ENCODE measurements at regions not wholly inside any gene's neighbourhood (a gene's known extent, or its start where the extent isn't known, plus 50 kb on each side); places are given as distances from the start of the nearest gene placed in this dataset.

- Histone ChIP-seq H3K79me1 (replicated peaks; ENCODE audit: low read length, poor library complexity, severe bottlenecking) (no peaks in the 10 kb centered on the region), H3K27me3 (ENCODE audit: control insufficient read depth in 1 of 2, insufficient read depth in 1 of 2, low read length in 2 of 2) (no peaks in the 10 kb centered on the region), H3K4me1 (ENCODE audit: control insufficient read depth, insufficient read depth, low read depth, low read length) (peaks cover 10% of the 10 kb centered on the region), H3K4ac (ENCODE audit: low read depth in 1 of 2, low read length in 2 of 2) (no peak overlapping the region), H3K18ac (ENCODE audit: low read depth in 1 of 2, low read length in 2 of 2) (no peak overlapping the region), H3K23ac (ENCODE audit: low read length in 2 of 2) (no peak overlapping the region), H3K14ac (ENCODE audit: low read length in 2 of 2) (no peak overlapping the region), H2BK12ac (ENCODE audit: low read length in 2 of 2) (no peak overlapping the region), H3K36me3 (ENCODE audit: control insufficient read depth in 1 of 2, insufficient read depth in 2 of 2, low read depth in 1 of 2, low read length in 2 of 2) (no peaks in the 10 kb centered on the region), H4K8ac (ENCODE audit: low read length) (no peak overlapping the region), H2BK15ac (ENCODE audit: low read depth, poor library complexity, severe bottlenecking) (no peak overlapping the region), H3K4me2 (ENCODE audit: low read length, poor library complexity, severe bottlenecking) (no peak overlapping the region), H3K4me3 (ENCODE audit: insufficient read depth in 1 of 2, low read depth in 1 of 2, low read length in 2 of 2) (no peak overlapping the region), H2AK5ac (ENCODE audit: low read length, severe bottlenecking) (no peak overlapping the region), H4K91ac (ENCODE audit: low read length) (no peak overlapping the region), H2BK5ac (ENCODE audit: low read depth, low read length, poor library complexity, severe bottlenecking) (no peak overlapping the region), H3K27ac (ENCODE audit: low read length, poor library complexity, severe bottlenecking) (no peak overlapping the region), H2BK120ac (ENCODE audit: low read depth, low read length) (no peak overlapping the region), H2AFZ (ENCODE audit: low read depth, low read length) (no peak overlapping the region), H3K9me3 (ENCODE audit: control insufficient read depth, low read length) (no peaks in the 10 kb centered on the region), H3K9ac (ENCODE audit: low read length) (no peak overlapping the region)
- no CpG with 5 or more reads among the region's 2 CpGs for WGBS
- peak; percentile 63 for DNase-seq
Measured at GRCh38 chr15:29937956-29938355, 115.7 kb upstream of the TJP1 start.

GRCh38 chr15:29936353-29937049 is 114.2 kb upstream of the TJP1 start:
- Histone ChIP-seq H3K18ac (ENCODE audit: low read depth in 1 of 2, low read length in 2 of 2) (no peak overlapping the region), H2BK12ac (ENCODE audit: low read length in 2 of 2) (no peak overlapping the region), H3K4me3 (ENCODE audit: insufficient read depth in 1 of 2, low read depth in 1 of 2, low read length in 2 of 2) (no peak overlapping the region), H3K9me3 (ENCODE audit: control insufficient read depth, low read length) (no peaks in the 10 kb centered on the region), H4K91ac (ENCODE audit: low read length) (no peak overlapping the region), H2BK120ac (ENCODE audit: low read depth, low read length) (no peak overlapping the region), H2AFZ (ENCODE audit: low read depth, low read length) (no peak overlapping the region), H3K27me3 (ENCODE audit: control insufficient read depth in 1 of 2, insufficient read depth in 1 of 2, low read length in 2 of 2) (no peaks in the 10 kb centered on the region), H3K9ac (ENCODE audit: low read length) (no peak overlapping the region), H3K14ac (ENCODE audit: low read length in 2 of 2) (no peak overlapping the region), H3K4ac (ENCODE audit: low read depth in 1 of 2, low read length in 2 of 2) (peak overlapping the region in 1 of 2 experiments; percentile 24), H3K79me1 (replicated peaks; ENCODE audit: low read length, poor library complexity, severe bottlenecking) (no peaks in the 10 kb centered on the region), H3K27ac (ENCODE audit: low read length, poor library complexity, severe bottlenecking) (no peak overlapping the region), H4K8ac (ENCODE audit: low read length) (no peak overlapping the region), H3K23ac (ENCODE audit: low read length in 2 of 2) (no peak overlapping the region), H2BK15ac (ENCODE audit: low read depth, poor library complexity, severe bottlenecking) (no peak overlapping the region), H2BK5ac (ENCODE audit: low read depth, low read length, poor library complexity, severe bottlenecking) (no peak overlapping the region), H3K4me1 (ENCODE audit: control insufficient read depth, insufficient read depth, low read depth, low read length) (peaks cover 5% of the 10 kb centered on the region), H3K36me3 (ENCODE audit: control insufficient read depth in 1 of 2, insufficient read depth in 2 of 2, low read depth in 1 of 2, low read length in 2 of 2) (no peaks in the 10 kb centered on the region), H2AK5ac (ENCODE audit: low read length, severe bottlenecking) (peak overlapping the region; percentile 15), H3K4me2 (ENCODE audit: low read length, poor library complexity, severe bottlenecking) (no peak overlapping the region)
- WGBS, result 89% methylated on average over 10 of the region's 10 CpGs
- DNase-seq, result no peak

DNA sequence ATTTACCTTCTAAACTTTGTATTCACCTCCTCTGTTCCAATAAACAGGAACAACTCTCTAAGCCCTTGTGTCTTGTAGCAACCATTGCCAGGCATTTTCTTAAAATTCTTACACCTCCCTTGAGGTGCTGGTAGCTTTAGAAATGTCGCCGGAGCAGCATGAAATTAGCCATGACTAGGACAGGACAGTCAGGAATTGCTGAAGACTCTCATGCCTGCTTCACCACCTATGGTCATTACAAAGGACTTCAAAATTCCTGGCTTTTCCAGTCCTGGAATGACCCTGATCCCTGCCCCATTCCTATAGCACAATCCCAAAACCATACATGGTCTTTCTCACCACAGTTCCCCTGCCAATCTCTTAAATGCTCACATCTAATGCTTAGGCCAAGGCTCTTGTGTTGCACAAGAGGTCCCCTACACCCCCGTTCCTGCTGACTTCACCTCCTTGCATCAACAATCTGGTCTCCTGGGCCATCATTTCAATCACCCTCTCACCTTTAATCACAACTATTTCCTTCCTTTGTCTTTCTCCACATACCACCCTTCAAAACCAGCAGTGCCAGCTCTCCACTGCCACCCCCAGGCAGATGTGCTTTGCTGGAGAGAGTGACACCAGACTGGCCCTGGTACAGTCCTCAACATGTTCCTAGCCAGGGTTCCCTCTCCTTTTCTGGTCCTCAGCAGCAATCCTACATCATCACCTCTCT is 113.2 kb upstream of the TJP1 start:
- no peak overlapping the region for H3K9ac ChIP-seq (ENCODE audit: low read length)
- H2BK120ac ChIP-seq (ENCODE audit: low read depth, low read length), result no peak overlapping the region
- WGBS, result 89% methylated on average over 3 of the region's 3 CpGs
- no peak overlapping the region for H3K18ac ChIP-seq (ENCODE audit: low read depth in 1 of 2, low read length in 2 of 2)
- H3K23ac ChIP-seq (ENCODE audit: low read length in 2 of 2), result no peak overlapping the region
- peak overlapping the region in 1 of 2 experiments; percentile 49 for H2BK12ac ChIP-seq (ENCODE audit: low read length in 2 of 2)
- no peaks in the 10 kb centered on the region for H3K79me1 ChIP-seq (replicated peaks; ENCODE audit: low read length, poor library complexity, severe bottlenecking)
- H2AFZ ChIP-seq (ENCODE audit: low read depth, low read length), result no peak overlapping the region
- H2BK5ac ChIP-seq (ENCODE audit: low read depth, low read length, poor library complexity, severe bottlenecking), result no peak overlapping the region
- peak overlapping the region; percentile 29 for H2AK5ac ChIP-seq (ENCODE audit: low read length, severe bottlenecking)
- H3K4ac ChIP-seq (ENCODE audit: low read depth in 1 of 2, low read length in 2 of 2), result no peak overlapping the region
- H3K9me3 ChIP-seq (ENCODE audit: control insufficient read depth, low read length), result no peaks in the 10 kb centered on the region
- no peak overlapping the region for H3K27ac ChIP-seq (ENCODE audit: low read length, poor library complexity, severe bottlenecking)
- H3K4me1 ChIP-seq (ENCODE audit: control insufficient read depth, insufficient read depth, low read depth, low read length), result peaks cover 5% of the 10 kb centered on the region
- no peak overlapping the region for H3K14ac ChIP-seq (ENCODE audit: low read length in 2 of 2)
- H3K4me2 ChIP-seq (ENCODE audit: low read length, poor library complexity, severe bottlenecking), result no peak overlapping the region
- no peak overlapping the region for H4K91ac ChIP-seq (ENCODE audit: low read length)
- H3K36me3 ChIP-seq (ENCODE audit: control insufficient read depth in 1 of 2, insufficient read depth in 2 of 2, low read depth in 1 of 2, low read length in 2 of 2), result no peaks in the 10 kb centered on the region
- no peak overlapping the region for H4K8ac ChIP-seq (ENCODE audit: low read length)
- H3K27me3 ChIP-seq (ENCODE audit: control insufficient read depth in 1 of 2, insufficient read depth in 1 of 2, low read length in 2 of 2), result no peaks in the 10 kb centered on the region
- H2BK15ac ChIP-seq (ENCODE audit: low read depth, poor library complexity, severe bottlenecking), result no peak overlapping the region
- H3K4me3 ChIP-seq (ENCODE audit: insufficient read depth in 1 of 2, low read depth in 1 of 2, low read length in 2 of 2), result no peak overlapping the region
- DNase-seq, result no peak

GRCh38 chr15:29934251-29934650 is 112.0 kb upstream of the TJP1 start:
- no peak overlapping the region for H3K14ac ChIP-seq (ENCODE audit: low read length in 2 of 2)
- no peak overlapping the region for H3K23ac ChIP-seq (ENCODE audit: low read length in 2 of 2)
- H3K4me2 ChIP-seq (ENCODE audit: low read length, poor library complexity, severe bottlenecking), result no peak overlapping the region
- H3K4me3 ChIP-seq (ENCODE audit: insufficient read depth in 1 of 2, low read depth in 1 of 2, low read length in 2 of 2), result no peak overlapping the region
- H4K8ac ChIP-seq (ENCODE audit: low read length), result no peak overlapping the region
- H3K36me3 ChIP-seq (ENCODE audit: control insufficient read depth in 1 of 2, insufficient read depth in 2 of 2, low read depth in 1 of 2, low read length in 2 of 2), result no peaks in the 10 kb centered on the region
- peak; percentile 41 for DNase-seq
- H3K9ac ChIP-seq (ENCODE audit: low read length), result no peak overlapping the region
- no peaks in the 10 kb centered on the region for H3K27me3 ChIP-seq (ENCODE audit: control insufficient read depth in 1 of 2, insufficient read depth in 1 of 2, low read length in 2 of 2)
- no peak overlapping the region for H3K4ac ChIP-seq (ENCODE audit: low read depth in 1 of 2, low read length in 2 of 2)
- H2BK120ac ChIP-seq (ENCODE audit: low read depth, low read length), result no peak overlapping the region
- H3K27ac ChIP-seq (ENCODE audit: low read length, poor library complexity, severe bottlenecking), result no peak overlapping the region
- H2BK12ac ChIP-seq (ENCODE audit: low read length in 2 of 2), result no peak overlapping the region
- H2AK5ac ChIP-seq (ENCODE audit: low read length, severe bottlenecking), result no peak overlapping the region
- H2AFZ ChIP-seq (ENCODE audit: low read depth, low read length), result no peak overlapping the region
- no peaks in the 10 kb centered on the region for H3K79me1 ChIP-seq (replicated peaks; ENCODE audit: low read length, poor library complexity, severe bottlenecking)
- WGBS, result 0% methylated on average over 2 of the region's 2 CpGs
- H4K91ac ChIP-seq (ENCODE audit: low read length), result no peak overlapping the region
- no peaks in the 10 kb centered on the region for H3K9me3 ChIP-seq (ENCODE audit: control insufficient read depth, low read length)
- no peak overlapping the region for H2BK5ac ChIP-seq (ENCODE audit: low read depth, low read length, poor library complexity, severe bottlenecking)
- H3K18ac ChIP-seq (ENCODE audit: low read depth in 1 of 2, low read length in 2 of 2), result no peak overlapping the region
- H2BK15ac ChIP-seq (ENCODE audit: low read depth, poor library complexity, severe bottlenecking), result no peak overlapping the region
- H3K4me1 ChIP-seq (ENCODE audit: control insufficient read depth, insufficient read depth, low read depth, low read length), result peaks cover 5% of the 10 kb centered on the region
